SK-N-SH (cell line): ENCODE measurements at regions not wholly inside any gene's neighbourhood (a gene's known extent, or its start where the extent isn't known, plus 50 kb on each side); places are given as distances from the start of the nearest gene placed in this dataset.
"Not testable (repeated sequence)": the region's sequence is repeated elsewhere in the genome, so short reads cannot be mapped to it uniquely, and the experiment has no call there.

ENCODE experiments used
- CTCF ChIA-PET: fragments of 300-600, 350-600 bp; formaldehyde crosslinking; extraction: SDS; loops from one replicate; lab custom pipeline; 2021; lab: Yijun Ruan, JAX
- POLR2A ChIA-PET: fragments of 350-600 bp; sonication (Branson Sonifier 250); formaldehyde crosslinking; extraction: SDS; loops from one replicate; lab custom pipeline; 2020; ENCODE audit warnings: antibody characterized with exemption, inconsistent platforms; lab: Yijun Ruan, JAX
- DNase-seq: peaks from one replicate; pipeline ENCODE4 v3.0.0; 2012
- H2AFZ ChIP-seq: fragments of 200-600 bp; sonication (generic); 2 replicates; pipeline ENCODE4 v1.8.1; 2016; ENCODE audit warnings: antibody characterized with exemption, mild to moderate bottlenecking, low read depth
- H3F3A ChIP-seq: fragments of 200-600 bp; sonication (generic); replicated peaks from 2 replicates; pipeline ENCODE3; 2016; ENCODE audit warnings: antibody characterized with exemption, mild to moderate bottlenecking; ENCODE audit not compliant: insufficient read depth
- H3K27ac ChIP-seq, 2 experiments: fragments of 200-500 bp in 1 of 2; fragments of 200-600 bp in 1 of 2; sonication (Bioruptor generic) in 1 of 2; sonication (generic), shearing (Covaris generic) in 1 of 2; 2 replicates each; pipeline versions ENCODE4 v1.5.1 to v1.6.1; 2014 to 2016; ENCODE audit warnings: low read depth in 2 of 2, inconsistent platforms in 1 of 2, low read length in 1 of 2, mild to moderate bottlenecking in 1 of 2, mixed read lengths in 1 of 2
- H3K27me3 ChIP-seq: fragments of 200-600 bp; sonication (generic), shearing (Covaris generic); 2 replicates; pipeline ENCODE4 v1.6.1; 2016; ENCODE audit warnings: mixed run types; ENCODE audit not compliant: insufficient read depth
- H3K36me3 ChIP-seq, 2 experiments: fragments of 200-500 bp in 1 of 2; fragments of 200-600 bp in 1 of 2; sonication (Bioruptor generic) in 1 of 2; sonication (generic) in 1 of 2; replicated peaks in 1 of 2; 2 replicates each; pipeline versions ENCODE3 to v1.5.1; 2014 to 2016; ENCODE audit warnings: low read length in 1 of 2, mild to moderate bottlenecking in 1 of 2; ENCODE audit not compliant: insufficient read depth in 2 of 2, control insufficient read depth in 1 of 2
- H3K4me1 ChIP-seq, 2 experiments: fragments of 200-500 bp in 1 of 2; fragments of 200-600 bp in 1 of 2; sonication (Bioruptor generic) in 1 of 2; sonication (generic), shearing (Covaris generic) in 1 of 2; 2 replicates each; pipeline versions ENCODE4 v1.5.1 to v1.6.1; 2014 to 2016; ENCODE audit warnings: low read depth in 1 of 2, low read length in 1 of 2, mixed run types in 1 of 2; ENCODE audit not compliant: insufficient read depth in 2 of 2, control insufficient read depth in 1 of 2
- H3K4me2 ChIP-seq: fragments of 200-600 bp; sonication (generic), shearing (Covaris generic); 2 replicates; pipeline ENCODE4 v1.6.1; 2017; ENCODE audit warnings: mixed run types
- H3K4me3 ChIP-seq, 2 experiments: fragments of 200-500 bp in 1 of 2; fragments of 200-600 bp in 1 of 2; sonication (Bioruptor generic) in 1 of 2; sonication (generic), shearing (Covaris generic) in 1 of 2; 2 replicates each; pipeline versions ENCODE4 v1.5.1 to v1.8.1; 2014 to 2016; ENCODE audit warnings: low read depth in 2 of 2, inconsistent platforms in 1 of 2, low read length in 1 of 2, mild to moderate bottlenecking in 1 of 2, mixed read lengths in 1 of 2, moderate library complexity in 1 of 2
- H3K79me2 ChIP-seq: fragments of 200-600 bp; sonication (generic); 2 replicates; pipeline ENCODE4 v1.8.1; 2017; ENCODE audit warnings: mild to moderate bottlenecking; ENCODE audit not compliant: insufficient read depth
- H3K9ac ChIP-seq: fragments of 200-600 bp; sonication (generic); 2 replicates; pipeline ENCODE4 v1.6.1; 2017; ENCODE audit warnings: mixed run types
- H3K9me2 ChIP-seq: fragments of 200-600 bp; sonication (generic); 2 replicates; pipeline ENCODE4 v1.6.1; 2017; ENCODE audit warnings: mixed run types
- H3K9me3 ChIP-seq: fragments of 200-600 bp; sonication (generic); 2 replicates; pipeline ENCODE4 v1.6.1; 2017; ENCODE audit warnings: mixed run types, mild to moderate bottlenecking, moderate library complexity
- H4K20me1 ChIP-seq: fragments of 200-600 bp; sonication (generic); 2 replicates; pipeline ENCODE4 v1.6.1; 2017; ENCODE audit warnings: mild to moderate bottlenecking, mixed run types; ENCODE audit not compliant: insufficient read depth
- ELF1 ChIP-seq: IDR thresholded peaks from 2 replicates; pipeline ENCODE4 v1.4.0; 2012
- EP300 ChIP-seq, 2 experiments: IDR thresholded peaks; 2 replicates each; pipeline versions ENCODE4 v1.4.0 to v1.6.1; 2012; ENCODE audit warnings: borderline replicate concordance in 1 of 2, low read depth in 1 of 2, low read length in 1 of 2
- FOXJ3 ChIP-seq: sonication (generic); formaldehyde crosslinking; IDR thresholded peaks from 2 replicates; pipeline ENCODE4 v1.5.1; 2020; ENCODE audit warnings: mild to moderate bottlenecking, missing genetic modification reagents
- GABPA ChIP-seq: IDR thresholded peaks from 2 replicates; pipeline ENCODE4 v1.4.0; 2012; ENCODE audit warnings: low read depth, mild to moderate bottlenecking
- GATA2 ChIP-seq: sonication (generic); formaldehyde crosslinking; IDR thresholded peaks from 2 replicates; pipeline ENCODE4 v1.5.0; 2020; ENCODE audit warnings: mild to moderate bottlenecking, missing genetic modification reagents
- IRF3 ChIP-seq: fragments of 150-350 bp; IDR thresholded peaks from 2 replicates; pipeline ENCODE4 v1.6.1; 2016; ENCODE audit warnings: mild to moderate bottlenecking, low read depth, low read length
- MAX ChIP-seq: IDR thresholded peaks from 2 replicates; pipeline ENCODE4 v1.4.0; 2012; ENCODE audit warnings: low read depth
- NFIC ChIP-seq: IDR thresholded peaks from 2 replicates; pipeline ENCODE4 v1.4.0; 2012; ENCODE audit warnings: borderline replicate concordance
- NRF1 ChIP-seq: IDR thresholded peaks from 2 replicates; pipeline ENCODE4 v1.6.1; 2012; ENCODE audit warnings: low read depth, mild to moderate bottlenecking, low read length
- POLR2AphosphoS5 ChIP-seq: IDR thresholded peaks from 2 replicates; pipeline ENCODE4 v1.6.1; 2012; ENCODE audit warnings: low read depth, low read length
- RAD21 ChIP-seq: IDR thresholded peaks from 2 replicates; pipeline ENCODE4 v1.6.1; 2012; ENCODE audit warnings: mild to moderate bottlenecking, low read length
- RCOR1 ChIP-seq: fragments of 150-350 bp; IDR thresholded peaks from 2 replicates; pipeline ENCODE4 v1.6.1; 2017; ENCODE audit warnings: antibody characterized with exemption, low read length
- REST ChIP-seq: IDR thresholded peaks from 2 replicates; pipeline ENCODE4 v1.6.1; 2012; ENCODE audit warnings: mild to moderate bottlenecking, low read depth, low read length, moderate library complexity
- RFX5 ChIP-seq: IDR thresholded peaks from 2 replicates; pipeline ENCODE4 v1.6.1; 2012; ENCODE audit warnings: mild to moderate bottlenecking, improper control_type of control experiment, low read length
- SMC3 ChIP-seq: IDR thresholded peaks from 2 replicates; pipeline ENCODE4 v1.6.1; 2012; ENCODE audit warnings: low read depth, low read length, improper control_type of control experiment
- TAF1 ChIP-seq: IDR thresholded peaks from 2 replicates; pipeline ENCODE4 v1.6.1; 2012; ENCODE audit warnings: low read depth, mild to moderate bottlenecking, low read length, moderate library complexity, borderline replicate concordance
- TEAD4 ChIP-seq: IDR thresholded peaks from 2 replicates; pipeline ENCODE4 v1.4.0; 2012; ENCODE audit warnings: mild to moderate bottlenecking, borderline replicate concordance; ENCODE audit not compliant: insufficient read depth
- YY1 ChIP-seq: IDR thresholded peaks from 2 replicates; pipeline ENCODE4 v1.4.0; 2012; ENCODE audit warnings: low read depth, mild to moderate bottlenecking
- WGBS: methylation state at CpG from one replicate; pipeline ENCODE4 v1.1.6; 2017; ENCODE audit warnings: low lambda C conversion rate; 5-methylcytosine and 5-hydroxymethylcytosine counted together
- TF ChIP-seq, protein P1 (sequence below): IDR thresholded peaks from 2 replicates; pipeline ENCODE4 v1.4.0; 2012; ENCODE audit warnings: low read depth, borderline replicate concordance
- TF ChIP-seq, protein P2 (sequence below): IDR thresholded peaks from 2 replicates; pipeline ENCODE4; 2012

DNA sequence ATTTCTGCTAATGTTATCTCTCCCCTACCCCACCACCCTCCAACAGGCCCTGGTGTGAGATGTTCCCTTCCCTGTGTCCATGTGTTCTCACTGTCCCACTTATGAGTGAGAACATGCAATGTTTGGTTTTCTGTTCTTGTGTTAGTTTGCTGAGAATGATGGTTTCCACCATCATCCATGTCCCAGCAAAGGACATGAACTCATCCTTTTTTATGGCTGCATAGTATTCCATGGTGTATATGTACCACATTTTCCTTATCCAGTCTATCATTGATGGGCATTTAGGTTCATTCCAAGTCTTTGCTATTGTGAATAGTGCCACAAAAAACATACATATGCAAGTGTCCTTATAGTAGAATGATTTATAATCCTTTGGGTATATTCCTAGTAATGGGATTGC is 104.5 kb downstream of the ZNF33B start:
- H3K27ac ChIP-seq, H3K9ac ChIP-seq, POLR2A ChIA-PET, H3K9me3 ChIP-seq, H2AFZ ChIP-seq, H3K4me1 ChIP-seq, H4K20me1 ChIP-seq, H3K4me2 ChIP-seq, H3F3A ChIP-seq, H3K9me2 ChIP-seq, H3K79me2 ChIP-seq, DNase-seq, H3K27me3 ChIP-seq, CTCF ChIA-PET, H3K4me3 ChIP-seq: not testable (repeated sequence)
- peaks cover 0 to 11% of the 10 kb centered on the region in 2 experiments for H3K36me3 ChIP-seq

- ChIA-PET CTCF (no interaction called here), POLR2A (no interaction called here)
- H3K4me2 ChIP-seq: no peak overlapping the region
Observed at GRCh38 chr10:42532996-42533395, 105.4 kb downstream of the ZNF33B start.

More at GRCh38 chr10:42532996-42533395, 105.4 kb downstream of the ZNF33B start:
- Histone ChIP-seq H3K4me3 (no peak overlapping the region), H3K27me3 (no peaks in the 10 kb centered on the region), H3K9me2 (no peaks in the 10 kb centered on the region), H3K9me3 (peaks cover 3% of the 10 kb centered on the region; the same call in 1 of the 2 replicates), H3K9ac (no peak overlapping the region), H3K36me3 (peaks cover 0 to 2% of the 10 kb centered on the region in 2 experiments), H3K27ac (no peak overlapping the region), H3F3A (no peaks in the 10 kb centered on the region), H3K4me1 (no peaks in the 10 kb centered on the region), H4K20me1 (no peaks in the 10 kb centered on the region), H3K79me2 (no peaks in the 10 kb centered on the region), H2AFZ (no peak overlapping the region)
- TF ChIP-seq GATA2 (CRISPR knock-in tag) (no peak), FOXJ3 (CRISPR knock-in tag) (no peak), IRF3 (no peak), NRF1 (no peak), YY1 (no peak), RCOR1 (no peak), ELF1 (no peak), RAD21 (no peak), TAF1 (no peak), TEAD4 (no peak), MAX (no peak), NFIC (no peak), REST (no peak), GABPA (no peak), EP300 (IDR thresholded peaks at IDR 0.05; ENCODE audit: borderline replicate concordance in 1 of 2, low read depth in 1 of 2, low read length in 1 of 2) (no peak), RFX5 (no peak), POLR2AphosphoS5 (no peak), SMC3 (no peak)
- TF ChIP-seq, protein P1, sequence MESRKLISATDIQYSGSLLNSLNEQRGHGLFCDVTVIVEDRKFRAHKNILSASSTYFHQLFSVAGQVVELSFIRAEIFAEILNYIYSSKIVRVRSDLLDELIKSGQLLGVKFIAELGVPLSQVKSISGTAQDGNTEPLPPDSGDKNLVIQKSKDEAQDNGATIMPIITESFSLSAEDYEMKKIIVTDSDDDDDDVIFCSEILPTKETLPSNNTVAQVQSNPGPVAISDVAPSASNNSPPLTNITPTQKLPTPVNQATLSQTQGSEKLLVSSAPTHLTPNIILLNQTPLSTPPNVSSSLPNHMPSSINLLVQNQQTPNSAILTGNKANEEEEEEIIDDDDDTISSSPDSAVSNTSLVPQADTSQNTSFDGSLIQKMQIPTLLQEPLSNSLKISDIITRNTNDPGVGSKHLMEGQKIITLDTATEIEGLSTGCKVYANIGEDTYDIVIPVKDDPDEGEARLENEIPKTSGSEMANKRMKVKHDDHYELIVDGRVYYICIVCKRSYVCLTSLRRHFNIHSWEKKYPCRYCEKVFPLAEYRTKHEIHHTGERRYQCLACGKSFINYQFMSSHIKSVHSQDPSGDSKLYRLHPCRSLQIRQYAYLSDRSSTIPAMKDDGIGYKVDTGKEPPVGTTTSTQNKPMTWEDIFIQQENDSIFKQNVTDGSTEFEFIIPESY: no peak
- TF ChIP-seq, protein P2, sequence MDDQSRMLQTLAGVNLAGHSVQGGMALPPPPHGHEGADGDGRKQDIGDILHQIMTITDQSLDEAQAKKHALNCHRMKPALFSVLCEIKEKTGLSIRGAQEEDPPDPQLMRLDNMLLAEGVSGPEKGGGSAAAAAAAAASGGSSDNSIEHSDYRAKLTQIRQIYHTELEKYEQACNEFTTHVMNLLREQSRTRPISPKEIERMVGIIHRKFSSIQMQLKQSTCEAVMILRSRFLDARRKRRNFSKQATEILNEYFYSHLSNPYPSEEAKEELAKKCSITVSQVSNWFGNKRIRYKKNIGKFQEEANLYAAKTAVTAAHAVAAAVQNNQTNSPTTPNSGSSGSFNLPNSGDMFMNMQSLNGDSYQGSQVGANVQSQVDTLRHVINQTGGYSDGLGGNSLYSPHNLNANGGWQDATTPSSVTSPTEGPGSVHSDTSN: no peak
- DNase-seq: no peak
- WGBS: 89% methylated on average over 1 of the region's 1 CpG
